ENCODE measurements at regions not wholly inside any gene's neighbourhood (a gene's known extent, or its start where the extent isn't known, plus 50 kb on each side); places are given as distances from the start of the nearest gene placed in this dataset.

DNA sequence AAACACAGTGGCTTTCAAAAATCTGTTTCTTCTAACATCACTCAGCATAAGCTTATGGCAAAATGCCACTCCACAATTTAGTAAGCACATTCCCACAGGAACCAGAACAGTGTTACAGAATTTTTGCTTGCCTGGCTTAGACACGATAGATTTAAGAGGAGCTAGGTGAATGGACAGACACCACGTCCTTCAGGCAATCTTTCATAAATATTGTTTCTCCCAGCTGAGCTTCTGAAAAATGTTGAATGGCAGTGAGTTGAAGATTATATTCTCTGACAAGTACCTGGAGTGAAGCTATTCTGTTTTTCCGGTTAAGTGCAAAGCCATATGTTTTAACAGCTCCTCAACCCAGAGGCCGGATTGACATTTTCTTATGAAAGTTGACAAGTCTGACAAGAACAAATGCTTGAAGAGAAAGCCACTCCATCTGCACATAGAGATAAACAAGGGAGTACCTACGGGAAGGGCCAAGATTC, 102.0 kb downstream of the FSCB start (continued):
- TF ChIP-seq ZNF558 (tag by site-specific recombination; IDR thresholded peaks at IDR 0.05): no peak
- TF ChIP-seq, protein P1, sequence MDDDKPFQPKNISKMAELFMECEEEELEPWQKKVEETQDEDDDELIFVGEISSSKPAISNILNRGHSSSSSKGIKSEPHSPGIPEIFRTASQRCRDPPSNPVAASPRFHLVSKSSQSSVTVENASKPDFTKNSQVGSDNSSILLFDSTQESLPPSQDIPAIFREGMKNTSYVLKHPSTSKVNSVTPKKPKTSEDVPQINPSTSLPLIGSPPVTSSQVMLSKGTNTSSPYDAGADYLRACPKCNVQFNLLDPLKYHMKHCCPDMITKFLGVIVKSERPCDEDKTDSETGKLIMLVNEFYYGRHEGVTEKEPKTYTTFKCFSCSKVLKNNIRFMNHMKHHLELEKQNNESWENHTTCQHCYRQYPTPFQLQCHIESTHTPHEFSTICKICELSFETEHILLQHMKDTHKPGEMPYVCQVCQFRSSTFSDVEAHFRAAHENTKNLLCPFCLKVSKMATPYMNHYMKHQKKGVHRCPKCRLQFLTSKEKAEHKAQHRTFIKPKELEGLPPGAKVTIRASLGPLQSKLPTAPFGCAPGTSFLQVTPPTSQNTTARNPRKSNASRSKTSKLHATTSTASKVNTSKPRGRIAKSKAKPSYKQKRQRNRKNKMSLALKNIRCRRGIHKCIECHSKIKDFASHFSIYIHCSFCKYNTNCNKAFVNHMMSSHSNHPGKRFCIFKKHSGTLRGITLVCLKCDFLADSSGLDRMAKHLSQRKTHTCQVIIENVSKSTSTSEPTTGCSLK (tag by site-specific recombination; IDR thresholded peaks at IDR 0.05): no peak

GRCh38 chr14:44404599-44404998, 102.5 kb downstream of the FSCB start:
- no peak overlapping the region for H3K27ac ChIP-seq (ENCODE audit: extremely low read depth, low read depth, low read length)
- H3K4me3 ChIP-seq (ENCODE audit: low read depth, low read length): no peak overlapping the region
- CTCF ChIA-PET: no interaction called here
- POLR2A ChIA-PET: no interaction called here
- H3K9me3 ChIP-seq (ENCODE audit: control insufficient read depth, insufficient read depth, low read depth, low read length): no peaks in the 10 kb centered on the region
- no peaks in the 10 kb centered on the region for H3K36me3 ChIP-seq (ENCODE audit: control insufficient read depth in 2 of 2, insufficient read depth in 1 of 2, low read length in 2 of 2)
- TF ChIP-seq ZBTB21 (tag by site-specific recombination; IDR thresholded peaks at IDR 0.05): no peak
- TF ChIP-seq ZNF146 (tag by site-specific recombination; IDR thresholded peaks at IDR 0.05): no peak
- no peak for TF ChIP-seq ZNF19 (tag by site-specific recombination; IDR thresholded peaks at IDR 0.05; ENCODE audit: low read depth)
- no peak for TF ChIP-seq KLF1 (tag by site-specific recombination; IDR thresholded peaks at IDR 0.05)
- TF ChIP-seq ZBTB49 (tag by site-specific recombination; IDR thresholded peaks at IDR 0.05; ENCODE audit: low read depth): no peak
- TF ChIP-seq ZNF777 (tag by site-specific recombination; IDR thresholded peaks at IDR 0.05; ENCODE audit: borderline replicate concordance): no peak
- H3K4me1 ChIP-seq (ENCODE audit: control insufficient read depth, insufficient read depth, low read length): no peaks in the 10 kb centered on the region

- ChIA-PET CTCF (no interaction called here), POLR2A (no interaction called here)
- no peaks in the 10 kb centered on the region for H3K9me3 ChIP-seq (ENCODE audit: control insufficient read depth, insufficient read depth, low read depth, low read length)
- no peak for TF ChIP-seq ZNF514 (tag by site-specific recombination; IDR thresholded peaks at IDR 0.05)
- TF ChIP-seq, protein P2, sequence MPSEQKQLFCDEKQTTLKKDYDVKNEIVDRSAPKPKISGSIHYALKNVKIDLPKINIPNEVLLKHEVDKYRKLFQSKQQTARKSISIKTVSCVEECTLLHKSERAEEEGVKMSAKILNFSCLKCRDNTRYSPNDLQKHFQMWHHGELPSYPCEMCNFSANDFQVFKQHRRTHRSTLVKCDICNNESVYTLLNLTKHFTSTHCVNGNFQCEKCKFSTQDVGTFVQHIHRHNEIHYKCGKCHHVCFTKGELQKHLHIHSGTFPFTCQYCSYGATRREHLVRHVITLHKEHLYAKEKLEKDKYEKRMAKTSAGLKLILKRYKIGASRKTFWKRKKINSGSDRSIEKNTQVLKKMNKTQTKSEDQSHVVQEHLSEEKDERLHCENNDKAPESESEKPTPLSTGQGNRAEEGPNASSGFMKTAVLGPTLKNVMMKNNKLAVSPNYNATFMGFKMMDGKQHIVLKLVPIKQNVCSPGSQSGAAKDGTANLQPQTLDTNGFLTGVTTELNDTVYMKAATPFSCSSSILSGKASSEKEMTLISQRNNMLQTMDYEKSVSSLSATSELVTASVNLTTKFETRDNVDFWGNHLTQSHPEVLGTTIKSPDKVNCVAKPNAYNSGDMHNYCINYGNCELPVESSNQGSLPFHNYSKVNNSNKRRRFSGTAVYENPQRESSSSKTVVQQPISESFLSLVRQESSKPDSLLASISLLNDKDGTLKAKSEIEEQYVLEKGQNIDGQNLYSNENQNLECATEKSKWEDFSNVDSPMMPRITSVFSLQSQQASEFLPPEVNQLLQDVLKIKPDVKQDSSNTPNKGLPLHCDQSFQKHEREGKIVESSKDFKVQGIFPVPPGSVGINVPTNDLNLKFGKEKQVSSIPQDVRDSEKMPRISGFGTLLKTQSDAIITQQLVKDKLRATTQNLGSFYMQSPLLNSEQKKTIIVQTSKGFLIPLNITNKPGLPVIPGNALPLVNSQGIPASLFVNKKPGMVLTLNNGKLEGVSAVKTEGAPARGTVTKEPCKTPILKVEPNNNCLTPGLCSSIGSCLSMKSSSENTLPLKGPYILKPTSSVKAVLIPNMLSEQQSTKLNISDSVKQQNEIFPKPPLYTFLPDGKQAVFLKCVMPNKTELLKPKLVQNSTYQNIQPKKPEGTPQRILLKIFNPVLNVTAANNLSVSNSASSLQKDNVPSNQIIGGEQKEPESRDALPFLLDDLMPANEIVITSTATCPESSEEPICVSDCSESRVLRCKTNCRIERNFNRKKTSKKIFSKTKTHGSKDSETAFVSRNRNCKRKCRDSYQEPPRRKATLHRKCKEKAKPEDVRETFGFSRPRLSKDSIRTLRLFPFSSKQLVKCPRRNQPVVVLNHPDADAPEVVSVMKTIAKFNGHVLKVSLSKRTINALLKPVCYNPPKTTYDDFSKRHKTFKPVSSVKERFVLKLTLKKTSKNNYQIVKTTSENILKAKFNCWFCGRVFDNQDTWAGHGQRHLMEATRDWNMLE (tag by site-specific recombination; conservative IDR thresholded peaks at IDR 0.05; ENCODE audit: low read depth): no peak
- TF ChIP-seq ZNF626 (tag by site-specific recombination; IDR thresholded peaks at IDR 0.05): no peak
- TF ChIP-seq ZNF175 (tag by site-specific recombination; IDR thresholded peaks at IDR 0.05): no peak
- no peak for TF ChIP-seq ZNF510 (tag by site-specific recombination; IDR thresholded peaks at IDR 0.05; ENCODE audit: insufficient replicate concordance)
- TF ChIP-seq HOXC10 (CRISPR knock-in tag; IDR thresholded peaks at IDR 0.05): no peak
- TF ChIP-seq ZNF416 (tag by site-specific recombination; IDR thresholded peaks at IDR 0.05): no peak
- TF ChIP-seq ZNF138 (tag by site-specific recombination; IDR thresholded peaks at IDR 0.05; ENCODE audit: borderline replicate concordance): no peak
- no peak for TF ChIP-seq RBAK (tag by site-specific recombination; IDR thresholded peaks at IDR 0.05)
- no peak for TF ChIP-seq ZNF555 (tag by site-specific recombination; conservative IDR thresholded peaks at IDR 0.05)
- TF ChIP-seq ZNF223 (tag by site-specific recombination; IDR thresholded peaks at IDR 0.05): no peak
- TF ChIP-seq, protein P3, sequence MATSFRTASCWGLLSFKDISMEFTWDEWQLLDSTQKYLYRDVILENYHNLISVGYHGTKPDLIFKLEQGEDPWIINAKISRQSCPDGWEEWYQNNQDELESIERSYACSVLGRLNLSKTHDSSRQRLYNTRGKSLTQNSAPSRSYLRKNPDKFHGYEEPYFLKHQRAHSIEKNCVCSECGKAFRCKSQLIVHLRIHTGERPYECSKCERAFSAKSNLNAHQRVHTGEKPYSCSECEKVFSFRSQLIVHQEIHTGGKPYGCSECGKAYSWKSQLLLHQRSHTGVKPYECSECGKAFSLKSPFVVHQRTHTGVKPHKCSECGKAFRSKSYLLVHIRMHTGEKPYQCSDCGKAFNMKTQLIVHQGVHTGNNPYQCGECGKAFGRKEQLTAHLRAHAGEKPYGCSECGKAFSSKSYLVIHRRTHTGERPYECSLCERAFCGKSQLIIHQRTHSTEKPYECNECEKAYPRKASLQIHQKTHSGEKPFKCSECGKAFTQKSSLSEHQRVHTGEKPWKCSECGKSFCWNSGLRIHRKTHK (tag by site-specific recombination; IDR thresholded peaks at IDR 0.05): no peak
- no peak for TF ChIP-seq ZNF621 (tag by site-specific recombination; IDR thresholded peaks at IDR 0.05)
- TF ChIP-seq ZNF214 (tag by site-specific recombination; IDR thresholded peaks at IDR 0.05; ENCODE audit: borderline replicate concordance): no peak
- TF ChIP-seq ZNF169 (tag by site-specific recombination; IDR thresholded peaks at IDR 0.05): no peak
- no peak for TF ChIP-seq ZBTB8A (tag by site-specific recombination; IDR thresholded peaks at IDR 0.05)
Observed at GRCh38 chr14:44404036-44404435, 103.0 kb downstream of the FSCB start.

More at GRCh38 chr14:44404036-44404435, 103.0 kb downstream of the FSCB start:
- Histone ChIP-seq H3K27ac (ENCODE audit: extremely low read depth, low read depth, low read length) (no peak overlapping the region), H3K4me1 (ENCODE audit: control insufficient read depth, insufficient read depth, low read length) (no peaks in the 10 kb centered on the region), H3K36me3 (ENCODE audit: control insufficient read depth in 2 of 2, insufficient read depth in 1 of 2, low read length in 2 of 2) (no peaks in the 10 kb centered on the region), H3K4me3 (ENCODE audit: low read depth, low read length) (no peak overlapping the region)

Data from HEK293 (cell line).